ENCODE measurements at regions not wholly inside any gene's neighbourhood (a gene's known extent, or its start where the extent isn't known, plus 50 kb on each side); places are given as distances from the start of the nearest gene placed in this dataset.

DNA sequence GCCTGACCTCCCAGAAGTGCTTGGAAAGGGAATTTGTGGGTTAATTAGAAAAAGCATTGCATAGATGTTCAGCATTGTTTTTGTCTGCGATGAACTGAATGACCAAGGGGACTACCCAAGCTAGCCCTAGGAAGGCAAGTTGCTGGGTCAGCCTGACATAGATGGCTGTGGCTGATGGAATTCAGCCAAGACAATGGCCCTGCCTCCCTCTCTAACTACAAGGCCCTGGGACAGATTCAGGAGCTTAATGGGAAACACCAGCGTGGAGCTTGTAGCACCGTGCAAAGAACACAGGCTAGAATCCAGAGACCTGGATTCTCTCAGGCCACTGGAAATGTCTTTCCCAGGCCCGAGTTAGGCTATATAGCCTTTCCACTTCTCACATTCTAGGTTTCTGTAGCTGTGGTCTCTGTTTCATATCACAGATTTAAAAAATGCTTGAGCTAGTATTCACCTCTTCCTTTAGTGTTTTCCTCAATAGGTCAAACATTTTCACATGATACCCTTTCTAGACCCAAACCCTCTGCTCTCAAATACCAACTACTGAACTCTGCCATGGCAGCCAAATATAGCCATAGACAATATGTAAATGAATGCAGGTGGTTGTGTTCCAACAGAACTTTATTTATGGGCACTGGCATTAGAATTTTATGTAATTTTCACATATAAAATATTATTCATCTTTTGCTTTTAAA is 294.3 kb upstream of the MEX3C start:
- intact Hi-C loops (cut with micrococcal nuclease): no loop called here
- in situ Hi-C loops (cut with MboI): no loop called here
- CTCF ChIA-PET (ENCODE audit: low intra/inter-chr PET ratio): no interaction called here
- H2AFZ ChIP-seq (ENCODE audit: low read depth, low read length): no peak overlapping the region
- no peaks in the 10 kb centered on the region for H3K36me3 ChIP-seq (ENCODE audit: control insufficient read depth, insufficient read depth, low read length)
- H3K4me1 ChIP-seq (replicated peaks in 1 of 2; ENCODE audit: control insufficient read depth in 2 of 2, insufficient read depth in 2 of 2, low read length in 2 of 2): no peaks in the 10 kb centered on the region
- no peaks in the 10 kb centered on the region for H3K79me2 ChIP-seq (ENCODE audit: control insufficient read depth, insufficient read depth, low read length)
- TF ChIP-seq NR2C2 (CRISPR knock-in tag; IDR thresholded peaks at IDR 0.05): no peak
- 0 out of 2 replicates have a peak, but pooled peaks have one; percentile 3 for TF ChIP-seq NR2C2 (tag; IDR thresholded peaks at IDR 0.05)
- TF ChIP-seq SREBF1 (IDR thresholded peaks at IDR 0.05; ENCODE audit: borderline replicate concordance, low read depth, low read length): no peak
- no peaks in the 10 kb centered on the region for H4K20me1 ChIP-seq (replicated peaks; ENCODE audit: control insufficient read depth, insufficient read depth, low read length)
- no peak for ATAC-seq
- H3K27ac ChIP-seq (ENCODE audit: extremely low read depth, low read depth, low read length): no peak overlapping the region
- no TSS peak for BruUV-seq (replicated peaks)
- no peak overlapping the region for H3K4me2 ChIP-seq (ENCODE audit: insufficient read depth, low read length)
- FAIRE-seq: no peak
- POLR2A ChIA-PET: no interaction called here
- H3K27me3 ChIP-seq (ENCODE audit: control insufficient read depth in 2 of 2, insufficient read depth in 2 of 2, low read length in 2 of 2): no peaks in the 10 kb centered on the region
- no peak overlapping the region for H3K9ac ChIP-seq (ENCODE audit: insufficient read depth in 1 of 2, low read depth in 2 of 2, low read length in 2 of 2)
- no peaks in the 10 kb centered on the region for H3K9me1 ChIP-seq (ENCODE audit: control insufficient read depth, insufficient read depth, low read length)
- no peaks in the 10 kb centered on the region for H3K9me3 ChIP-seq (replicated peaks; ENCODE audit: control insufficient read depth, insufficient read depth, low read depth, low read length)
- no peak for DNase-seq (ENCODE audit: extremely low read depth in 1 of 4, low spot score in 3 of 4)
- H3K4me3 ChIP-seq: no peak overlapping the region
- 3% methylated on average over 4 of the region's 4 CpGs for WGBS (ENCODE audit: insufficient coverage, low coverage, missing lambda C conversion rate)

DNA sequence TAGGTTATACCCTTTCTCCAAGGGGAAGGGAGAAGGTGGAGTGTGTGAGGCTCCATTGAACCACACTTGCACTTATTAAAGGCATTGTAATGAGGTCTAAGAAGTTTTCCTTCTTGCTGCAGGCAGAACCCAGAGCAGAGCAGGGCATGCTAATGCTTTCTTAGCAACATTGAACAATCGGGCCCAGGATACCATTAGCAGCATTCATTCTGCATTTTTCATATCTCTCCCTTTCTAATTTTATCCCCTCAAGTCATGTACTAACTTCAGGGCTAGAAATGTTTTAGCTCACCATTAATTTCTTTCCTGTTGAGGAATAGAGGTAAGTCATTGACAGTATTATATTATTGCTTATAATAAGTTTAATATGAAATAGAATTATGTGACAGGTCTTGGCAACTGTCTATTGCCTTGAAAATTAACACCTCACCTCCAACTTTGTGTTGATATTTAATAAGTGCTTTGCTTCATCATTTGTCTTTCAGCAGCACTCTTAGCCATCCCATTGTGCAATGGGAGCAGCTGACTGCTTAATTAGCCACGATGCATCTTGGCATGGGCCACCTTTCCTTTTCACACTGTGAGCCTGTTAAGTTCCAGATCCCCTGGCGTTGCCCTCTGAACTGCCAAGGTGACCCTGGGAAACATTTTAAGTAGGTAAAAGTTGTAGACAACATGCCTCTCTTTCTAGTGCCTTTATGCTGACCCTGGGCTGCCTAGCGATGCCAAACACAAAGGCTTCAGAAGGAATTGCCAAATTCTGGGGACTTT is 300.8 kb upstream of the MEX3C start:
- H3K4me3 ChIP-seq: no peak overlapping the region
- no peaks in the 10 kb centered on the region for H3K9me1 ChIP-seq (ENCODE audit: control insufficient read depth, insufficient read depth, low read length)
- in situ Hi-C loops (cut with MboI) (no loop called here), intact Hi-C loops (cut with micrococcal nuclease) (no loop called here)
- H3K27ac ChIP-seq (ENCODE audit: extremely low read depth, low read depth, low read length): no peak overlapping the region
- no peaks in the 10 kb centered on the region for H3K27me3 ChIP-seq (ENCODE audit: control insufficient read depth in 2 of 2, insufficient read depth in 2 of 2, low read length in 2 of 2)
- no peaks in the 10 kb centered on the region for H4K20me1 ChIP-seq (replicated peaks; ENCODE audit: control insufficient read depth, insufficient read depth, low read length)
- ATAC-seq: no peak
- no peaks in the 10 kb centered on the region for H3K36me3 ChIP-seq (ENCODE audit: control insufficient read depth, insufficient read depth, low read length)
- BruUV-seq (replicated peaks): no TSS peak
- TF ChIP-seq MEF2A (IDR thresholded peaks at IDR 0.05; ENCODE audit: control insufficient read depth, low read depth, low read length) (no peak), ZNF311 (CRISPR knock-in tag; IDR thresholded peaks at IDR 0.05) (no peak), HSF4 (CRISPR knock-in tag; IDR thresholded peaks at IDR 0.05; ENCODE audit: borderline replicate concordance) (no peak), BMI1 (IDR thresholded peaks at IDR 0.05; ENCODE audit: low read length) (no peak), CCAR2 (IDR thresholded peaks at IDR 0.05; ENCODE audit: low read depth, low read length) (no peak), TARDBP (IDR thresholded peaks at IDR 0.05) (no peak), SETDB1 (IDR thresholded peaks at IDR 0.05; ENCODE audit: low read length) (no peak), PHF21A (IDR thresholded peaks at IDR 0.05; ENCODE audit: borderline replicate concordance, low read depth) (no peak), XRCC3 (IDR thresholded peaks at IDR 0.05) (no peak)
- TF ChIP-seq, protein P1, sequence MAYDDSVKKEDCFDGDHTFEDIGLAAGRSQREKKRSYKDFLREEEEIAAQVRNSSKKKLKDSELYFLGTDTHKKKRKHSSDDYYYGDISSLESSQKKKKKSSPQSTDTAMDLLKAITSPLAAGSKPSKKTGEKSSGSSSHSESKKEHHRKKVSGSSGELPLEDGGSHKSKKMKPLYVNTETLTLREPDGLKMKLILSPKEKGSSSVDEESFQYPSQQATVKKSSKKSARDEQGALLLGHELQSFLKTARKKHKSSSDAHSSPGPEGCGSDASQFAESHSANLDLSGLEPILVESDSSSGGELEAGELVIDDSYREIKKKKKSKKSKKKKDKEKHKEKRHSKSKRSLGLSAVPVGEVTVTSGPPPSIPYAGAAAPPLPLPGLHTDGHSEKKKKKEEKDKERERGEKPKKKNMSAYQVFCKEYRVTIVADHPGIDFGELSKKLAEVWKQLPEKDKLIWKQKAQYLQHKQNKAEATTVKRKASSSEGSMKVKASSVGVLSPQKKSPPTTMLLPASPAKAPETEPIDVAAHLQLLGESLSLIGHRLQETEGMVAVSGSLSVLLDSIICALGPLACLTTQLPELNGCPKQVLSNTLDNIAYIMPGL (CRISPR knock-in tag; IDR thresholded peaks at IDR 0.05): no peak
- TF ChIP-seq, protein P2, sequence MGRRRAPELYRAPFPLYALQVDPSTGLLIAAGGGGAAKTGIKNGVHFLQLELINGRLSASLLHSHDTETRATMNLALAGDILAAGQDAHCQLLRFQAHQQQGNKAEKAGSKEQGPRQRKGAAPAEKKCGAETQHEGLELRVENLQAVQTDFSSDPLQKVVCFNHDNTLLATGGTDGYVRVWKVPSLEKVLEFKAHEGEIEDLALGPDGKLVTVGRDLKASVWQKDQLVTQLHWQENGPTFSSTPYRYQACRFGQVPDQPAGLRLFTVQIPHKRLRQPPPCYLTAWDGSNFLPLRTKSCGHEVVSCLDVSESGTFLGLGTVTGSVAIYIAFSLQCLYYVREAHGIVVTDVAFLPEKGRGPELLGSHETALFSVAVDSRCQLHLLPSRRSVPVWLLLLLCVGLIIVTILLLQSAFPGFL (CRISPR knock-in tag; IDR thresholded peaks at IDR 0.05): no peak
- no peak overlapping the region for H2AFZ ChIP-seq (ENCODE audit: low read depth, low read length)
- no peak for DNase-seq (ENCODE audit: extremely low read depth in 1 of 4, low spot score in 3 of 4)
- H3K4me2 ChIP-seq (ENCODE audit: insufficient read depth, low read length): no peak overlapping the region
- no peaks in the 10 kb centered on the region for H3K79me2 ChIP-seq (ENCODE audit: control insufficient read depth, insufficient read depth, low read length)
- H3K9me3 ChIP-seq (replicated peaks; ENCODE audit: control insufficient read depth, insufficient read depth, low read depth, low read length): no peaks in the 10 kb centered on the region
- 4% methylated on average over 4 of the region's 4 CpGs for WGBS (ENCODE audit: insufficient coverage, low coverage, missing lambda C conversion rate)
- no peak for FAIRE-seq
- no peaks in the 10 kb centered on the region for H3K4me1 ChIP-seq (replicated peaks in 1 of 2; ENCODE audit: control insufficient read depth in 2 of 2, insufficient read depth in 2 of 2, low read length in 2 of 2)
- ChIA-PET CTCF (ENCODE audit: low intra/inter-chr PET ratio) (no interaction called here), POLR2A (no interaction called here)
- no peak overlapping the region for H3K9ac ChIP-seq (ENCODE audit: insufficient read depth in 1 of 2, low read depth in 2 of 2, low read length in 2 of 2)

All from K562 (cell line).